GM21423 (cell line): ENCODE measurements at regions not wholly inside any gene's neighbourhood (a gene's known extent, or its start where the extent isn't known, plus 50 kb on each side); places are given as distances from the start of the nearest gene placed in this dataset.

Source experiments
- ATAC-seq: cut with Tn5 transposase; IDR thresholded peaks from one replicate; pipeline ENCODE4 v1.9.1; 2021; ENCODE audit warnings: mild to moderate bottlenecking, moderate library complexity; ENCODE audit not compliant: unreplicated experiment

- ATAC-seq, result no peak
Observed at GRCh38 chr2:223107825-223108224, 55.8 kb downstream of the KCNE4 start.

- ATAC-seq, result no peak
Observed at GRCh38 chr2:223108351-223109050, 56.5 kb downstream of the KCNE4 start.

- ATAC-seq, result no peak
Observed at GRCh38 chr2:223109341-223109740, 57.4 kb downstream of the KCNE4 start.

- ATAC-seq, result no peak
Observed at GRCh38 chr2:223113161-223113560, 61.2 kb downstream of the KCNE4 start.

- no peak for ATAC-seq
Observed at GRCh38 chr2:223114170-223114569, 62.2 kb downstream of the KCNE4 start.

- no peak for ATAC-seq
Observed at GRCh38 chr2:223114917-223115316, 62.9 kb downstream of the KCNE4 start.

- ATAC-seq, result no peak
Observed at GRCh38 chr2:223117533-223117932, 65.5 kb downstream of the KCNE4 start.

GRCh38 chr2:223121283-223121682 lies 69.3 kb downstream of the KCNE4 start:
- ATAC-seq, result no peak

GRCh38 chr2:223122781-223123180 lies 70.8 kb downstream of the KCNE4 start:
- no peak for ATAC-seq

- ATAC-seq, result no peak
Observed at GRCh38 chr2:223123855-223124610, 72.0 kb downstream of the KCNE4 start.

GRCh38 chr2:223141606-223142005 lies 89.6 kb downstream of the KCNE4 start:
- no peak for ATAC-seq

- no peak for ATAC-seq
Observed at GRCh38 chr2:223142118-223142517, 90.1 kb downstream of the KCNE4 start.

GRCh38 chr2:223147431-223147830 lies 95.4 kb downstream of the KCNE4 start:
- ATAC-seq, result no peak

- ATAC-seq, result no peak
Observed at GRCh38 chr2:223148516-223148915, 96.5 kb downstream of the KCNE4 start.

- ATAC-seq, result no peak
Observed at GRCh38 chr2:223155956-223156355, 104.0 kb downstream of the KCNE4 start.

- ATAC-seq, result no peak
Observed at GRCh38 chr2:223161873-223162458, 110.0 kb downstream of the KCNE4 start.

GRCh38 chr2:223165423-223166214 lies 113.6 kb downstream of the KCNE4 start:
- no peak for ATAC-seq

GRCh38 chr2:223166215-223166493 lies 114.2 kb downstream of the KCNE4 start:
- ATAC-seq, result no peak

GRCh38 chr2:223166983-223167650 lies 115.1 kb downstream of the KCNE4 start:
- ATAC-seq, result no peak

GRCh38 chr2:223169830-223170605 lies 118.0 kb downstream of the KCNE4 start:
- ATAC-seq, result peak; percentile 58
